GM12878 (cell line): ENCODE measurements at regions not wholly inside any gene's neighbourhood (a gene's known extent, or its start where the extent isn't known, plus 50 kb on each side); places are given as distances from the start of the nearest gene placed in this dataset.

Experiments used
- ATAC-seq: fragments of 200-7000 bp; cut with Tn5 transposase; 3 replicates; pipeline ENCODE4 v1.9.1; 2020; ENCODE audit warnings: mild to moderate bottlenecking, moderate library complexity
- BruUV-seq: library from RNA; stranded (reverse); fragments of 400-500 nt; replicated peaks from 2 replicates; lab custom pipeline; 2021; lab: Mats Ljungman, UMichigan
- CTCF ChIA-PET: fragments of 300-600 bp; sonication (Branson Sonifier 250); formaldehyde crosslinking; extraction: SDS; loops from one replicate; lab custom pipeline; 2021; ENCODE audit warnings: inconsistent platforms; lab: Yijun Ruan, JAX
- POLR2A ChIA-PET: fragments of 350-600 bp; formaldehyde crosslinking; extraction: SDS; loops from one replicate; lab custom pipeline; 2021; ENCODE audit warnings: inconsistent platforms; lab: Charles Lee
- RAD21 ChIA-PET: fragments of 300-600 bp; sonication (Branson Sonifier 250); formaldehyde crosslinking; loops from one replicate; lab custom pipeline; 2023; ENCODE audit warnings: antibody characterized with exemption; ENCODE audit not compliant: unreplicated experiment; lab: Charles Lee
- SMC1A ChIA-PET: fragments of 300-600 bp; sonication (Branson Sonifier 250); formaldehyde crosslinking; loops from one replicate; lab custom pipeline; 2023; ENCODE audit not compliant: unreplicated experiment, uncharacterized antibody; lab: Charles Lee
- DNase-seq: peaks from one replicate; pipeline ENCODE4 v3.0.0-alpha.2; 2011; ENCODE audit warnings: low read depth, low spot score
- FAIRE-seq: peaks from 3 replicates; lab custom pipeline; 2011; peaks lifted over from hg19 to GRCh38; lab: Jason Lieb, UNC
- H2AFZ ChIP-seq: 2 replicates; pipeline ENCODE4 v1.6.0; 2011; ENCODE audit warnings: low read depth, low read length, control low read depth; ENCODE audit not compliant: control insufficient read depth
- H3K27ac ChIP-seq: 2 replicates; pipeline ENCODE4 v1.5.1; 2011; ENCODE audit warnings: control low read depth; ENCODE audit not compliant: control insufficient read depth, insufficient read depth
- H3K27me3 ChIP-seq, 2 experiments: replicated peaks in 1 of 2; 2 replicates each; pipeline versions ENCODE4 v1.6.0 to v1.6.1; 2011; ENCODE audit warnings: low read length in 1 of 2; ENCODE audit not compliant: control insufficient read depth in 2 of 2, insufficient read depth in 2 of 2
- H3K36me3 ChIP-seq, 2 experiments: 2 replicates each; pipeline ENCODE4 v1.5.1; 2011; ENCODE audit warnings: low read length in 1 of 2; ENCODE audit not compliant: control insufficient read depth in 2 of 2, insufficient read depth in 2 of 2
- H3K4me1 ChIP-seq: 2 replicates; pipeline ENCODE4 v1.6.1; 2011; ENCODE audit warnings: mild to moderate bottlenecking, low read length, moderate library complexity, mixed read lengths; ENCODE audit not compliant: control insufficient read depth, insufficient read depth
- H3K4me2 ChIP-seq: 2 replicates; pipeline ENCODE4 v1.6.0; 2011; ENCODE audit warnings: control low read depth; ENCODE audit not compliant: control insufficient read depth, insufficient read depth
- H3K4me3 ChIP-seq: fragments of 200-600 bp; sonication (generic); 2 replicates; pipeline ENCODE4 v1.5.1; 2016
- H3K79me2 ChIP-seq: 2 replicates; pipeline ENCODE4 v1.6.0; 2011; ENCODE audit warnings: low read length; ENCODE audit not compliant: control insufficient read depth, insufficient read depth
- H3K9ac ChIP-seq: 2 replicates; pipeline ENCODE4 v1.8.0; 2011; ENCODE audit warnings: low read length, control low read depth, mixed read lengths; ENCODE audit not compliant: control insufficient read depth, insufficient read depth
- H3K9me3 ChIP-seq: replicated peaks from 3 replicates; pipeline ENCODE4 v1.5.1; 2011; ENCODE audit warnings: mild to moderate bottlenecking, low read length; ENCODE audit not compliant: control insufficient read depth, insufficient read depth
- H4K20me1 ChIP-seq: 2 replicates; pipeline ENCODE4 v1.6.0; 2011; ENCODE audit not compliant: control insufficient read depth, insufficient read depth
- ATF2 ChIP-seq: IDR thresholded peaks from 2 replicates; pipeline ENCODE4 v1.6.1; 2012; ENCODE audit warnings: low read length, inconsistent platforms
- BHLHE40 ChIP-seq, 2 experiments: fragments of 450-650 bp in 1 of 2; IDR thresholded peaks; 2 replicates each; pipeline ENCODE4 v1.6.1; 2011 to 2017; ENCODE audit warnings: low read depth in 2 of 2, borderline replicate concordance in 1 of 2, improper control_type of control experiment in 1 of 2, low read length in 1 of 2, mild to moderate bottlenecking in 1 of 2
- ELK1 ChIP-seq: IDR thresholded peaks from 2 replicates; pipeline ENCODE4 v1.6.1; 2012; ENCODE audit warnings: low read depth, low read length, improper control_type of control experiment
- GABPA ChIP-seq: IDR thresholded peaks from 2 replicates; pipeline ENCODE4 v1.6.1; 2014; ENCODE audit warnings: antibody characterized with exemption, low read depth, mild to moderate bottlenecking, inconsistent platforms
- HCFC1 ChIP-seq: fragments of 150-350 bp; IDR thresholded peaks from 2 replicates; pipeline ENCODE4 v1.6.1; 2014; ENCODE audit warnings: low read length
- HDAC2 ChIP-seq: fragments of 200-600 bp; sonication (generic); IDR thresholded peaks from 2 replicates; pipeline ENCODE4 v1.6.1; 2017
- IRF3 ChIP-seq: fragments of 450-650 bp; IDR thresholded peaks from 2 replicates; pipeline ENCODE4 v1.6.1; 2014; ENCODE audit warnings: mild to moderate bottlenecking
- NR2C2 ChIP-seq: IDR thresholded peaks from 2 replicates; pipeline ENCODE4 v1.6.1; 2011; ENCODE audit warnings: borderline replicate concordance, low read depth; ENCODE audit not compliant: control insufficient read depth, insufficient read length
- RB1 ChIP-seq: fragments of 450-650 bp; formaldehyde crosslinking; IDR thresholded peaks from 2 replicates; pipeline ENCODE4 v1.6.1; 2017; ENCODE audit warnings: mild to moderate bottlenecking, borderline replicate concordance
- RUNX3 ChIP-seq: IDR thresholded peaks from 2 replicates; pipeline ENCODE4 v1.6.1; 2012; ENCODE audit warnings: low read length, inconsistent platforms
- SMC3 ChIP-seq: IDR thresholded peaks from 2 replicates; pipeline ENCODE4 v1.6.1; 2011; ENCODE audit warnings: low read length, improper control_type of control experiment, borderline replicate concordance
- WGBS: methylation state at CpG from one replicate; pipeline ENCODE4 v1.1.6; 2016; ENCODE audit warnings: low lambda C conversion rate; ENCODE audit not compliant: insufficient replicate concordance, insufficient coverage; ENCODE audit errors: missing lambda C conversion rate; 5-methylcytosine and 5-hydroxymethylcytosine counted together
- in situ Hi-C: fragments of 300-500 bp; cut with MboI; formaldehyde crosslinking; loops from 9 replicates; pipeline ENCODE4 v1.14.3; 2018; ENCODE audit warnings: mixed read lengths
- intact Hi-C: fragments of 100-400 bp; cut with micrococcal nuclease; formaldehyde crosslinking; loops from one replicate; pipeline ENCODE4 v1.14.2; 2022; ENCODE audit not compliant: unreplicated experiment
- TF ChIP-seq, protein P1 (sequence below): fragments of 450-650 bp; formaldehyde crosslinking; IDR thresholded peaks from 2 replicates; pipeline ENCODE4 v1.5.0; 2022; ENCODE audit warnings: mild to moderate bottlenecking, missing genetic modification characterization

- FAIRE-seq, result no peak
- ChIA-PET CTCF (interaction anchor here (0.6 to 1.3 kb wide), 3 partner anchors 24 to 1588 kb away, joined by 3 read pairs; no protein-coding TSS in a partner anchor), POLR2A (no interaction called here), SMC1A (no interaction called here), RAD21 (no interaction called here)
- ATAC-seq, result no peak
- Histone ChIP-seq H3K79me2 (no peaks in the 10 kb centered on the region), H4K20me1 (no peaks in the 10 kb centered on the region), H3K36me3 (no peaks in the 10 kb centered on the region), H3K4me1 (no peaks in the 10 kb centered on the region), H3K4me2 (no peak overlapping the region), H3K27ac (no peak overlapping the region), H2AFZ (no peak overlapping the region), H3K9ac (no peak overlapping the region), H3K9me3 (no peaks in the 10 kb centered on the region), H3K4me3 (no peak overlapping the region), H3K27me3 (no peaks in the 10 kb centered on the region)
- WGBS, result 93% methylated on average over 1 of the region's 1 CpG
- TF ChIP-seq NR2C2, result no peak
- TF ChIP-seq BHLHE40 (IDR thresholded peaks at IDR 0.05; ENCODE audit: borderline replicate concordance in 1 of 2, low read depth in 2 of 2, low read length in 1 of 2), result no peak
- no peak for TF ChIP-seq HDAC2
- in situ Hi-C loops (no loop called here), intact Hi-C loops (no loop called here)
- no peak for DNase-seq
- BruUV-seq, result no TSS peak
Measured at GRCh38 chr9:12441506-12441905, 251.7 kb upstream of the TYRP1 start.

GRCh38 chr9:12448246-12448645 lies 244.9 kb upstream of the TYRP1 start:
- intact Hi-C loops, result no loop called here
- H3K27ac ChIP-seq, result no peak overlapping the region
- H3K9me3 ChIP-seq, result no peaks in the 10 kb centered on the region
- CTCF ChIA-PET, result no interaction called here
- H3K9ac ChIP-seq, result no peak overlapping the region
- in situ Hi-C loops, result no loop called here
- no peak for ATAC-seq
- H3K4me2 ChIP-seq, result no peak overlapping the region
- RAD21 ChIA-PET, result no interaction called here
- no peaks in the 10 kb centered on the region for H3K27me3 ChIP-seq
- no TSS peak for BruUV-seq
- no peak for FAIRE-seq
- H4K20me1 ChIP-seq, result no peaks in the 10 kb centered on the region
- SMC1A ChIA-PET, result no interaction called here
- H3K4me1 ChIP-seq, result no peaks in the 10 kb centered on the region
- POLR2A ChIA-PET, result no interaction called here
- H2AFZ ChIP-seq, result no peak overlapping the region
- WGBS, result 0% methylated on average over 1 of the region's 1 CpG
- H3K36me3 ChIP-seq, result no peaks in the 10 kb centered on the region
- no peaks in the 10 kb centered on the region for H3K79me2 ChIP-seq
- no peak overlapping the region for H3K4me3 ChIP-seq
- no peak for DNase-seq
- no peak for TF ChIP-seq GABPA
- TF ChIP-seq ATF2, result no peak
- TF ChIP-seq RUNX3, result no peak
- no peak for TF ChIP-seq SMC3
- TF ChIP-seq, protein P1, sequence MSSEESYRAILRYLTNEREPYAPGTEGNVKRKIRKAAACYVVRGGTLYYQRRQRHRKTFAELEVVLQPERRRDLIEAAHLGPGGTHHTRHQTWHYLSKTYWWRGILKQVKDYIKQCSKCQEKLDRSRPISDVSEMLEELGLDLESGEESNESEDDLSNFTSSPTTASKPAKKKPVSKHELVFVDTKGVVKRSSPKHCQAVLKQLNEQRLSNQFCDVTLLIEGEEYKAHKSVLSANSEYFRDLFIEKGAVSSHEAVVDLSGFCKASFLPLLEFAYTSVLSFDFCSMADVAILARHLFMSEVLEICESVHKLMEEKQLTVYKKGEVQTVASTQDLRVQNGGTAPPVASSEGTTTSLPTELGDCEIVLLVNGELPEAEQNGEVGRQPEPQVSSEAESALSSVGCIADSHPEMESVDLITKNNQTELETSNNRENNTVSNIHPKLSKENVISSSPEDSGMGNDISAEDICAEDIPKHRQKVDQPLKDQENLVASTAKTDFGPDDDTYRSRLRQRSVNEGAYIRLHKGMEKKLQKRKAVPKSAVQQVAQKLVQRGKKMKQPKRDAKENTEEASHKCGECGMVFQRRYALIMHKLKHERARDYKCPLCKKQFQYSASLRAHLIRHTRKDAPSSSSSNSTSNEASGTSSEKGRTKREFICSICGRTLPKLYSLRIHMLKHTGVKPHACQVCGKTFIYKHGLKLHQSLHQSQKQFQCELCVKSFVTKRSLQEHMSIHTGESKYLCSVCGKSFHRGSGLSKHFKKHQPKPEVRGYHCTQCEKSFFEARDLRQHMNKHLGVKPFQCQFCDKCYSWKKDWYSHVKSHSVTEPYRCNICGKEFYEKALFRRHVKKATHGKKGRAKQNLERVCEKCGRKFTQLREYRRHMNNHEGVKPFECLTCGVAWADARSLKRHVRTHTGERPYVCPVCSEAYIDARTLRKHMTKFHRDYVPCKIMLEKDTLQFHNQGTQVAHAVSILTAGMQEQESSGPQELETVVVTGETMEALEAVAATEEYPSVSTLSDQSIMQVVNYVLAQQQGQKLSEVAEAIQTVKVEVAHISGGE (CRISPR knock-in tag), result no peak
- no peak for TF ChIP-seq HCFC1
- no peak for TF ChIP-seq IRF3
- no peak for TF ChIP-seq RB1
- TF ChIP-seq ELK1, result no peak
